HEK293 (cell line): ENCODE measurements at regions not wholly inside any gene's neighbourhood (a gene's known extent, or its start where the extent isn't known, plus 50 kb on each side); places are given as distances from the start of the nearest gene placed in this dataset.

Source experiments
- CTCF ChIA-PET: fragments of 350-600 bp; formaldehyde crosslinking; extraction: SDS; loops from one replicate; lab custom pipeline; 2021; ENCODE audit warnings: antibody characterized with exemption; lab: Yijun Ruan, JAX
- POLR2A ChIA-PET: fragments of 300-600 bp; formaldehyde crosslinking; extraction: SDS; loops from one replicate; lab custom pipeline; 2020; ENCODE audit warnings: antibody characterized with exemption, inconsistent platforms; lab: Yijun Ruan, JAX
- H3K27ac ChIP-seq: fragments of 200-500 bp; sonication (Bioruptor generic); 2 replicates; pipeline ENCODE4 v1.5.1; 2014; ENCODE audit warnings: low read depth, low read length, control low read depth, inconsistent platforms; ENCODE audit errors: extremely low read depth
- H3K36me3 ChIP-seq, 2 experiments: fragments of 200-500 bp in 1 of 2; sonication (Bioruptor generic) in 1 of 2; 1 replicate in 1 of 2; 2 replicates in 1 of 2; pipeline ENCODE4 v1.5.1; 2014 to 2017; ENCODE audit warnings: inconsistent platforms in 2 of 2, low read length in 2 of 2; ENCODE audit not compliant: control insufficient read depth in 2 of 2, insufficient read depth in 1 of 2
- H3K4me1 ChIP-seq: fragments of 200-500 bp; sonication (Bioruptor generic); 2 replicates; pipeline ENCODE4 v1.5.1; 2014; ENCODE audit warnings: mild to moderate bottlenecking, low read length, inconsistent platforms; ENCODE audit not compliant: control insufficient read depth, insufficient read depth
- H3K4me3 ChIP-seq: 2 replicates; pipeline ENCODE4 v1.5.1; 2011; ENCODE audit warnings: low read depth, mild to moderate bottlenecking, control low read depth, low read length, moderate library complexity
- H3K9me3 ChIP-seq: fragments of 200-500 bp; sonication (Bioruptor generic); 2 replicates; pipeline ENCODE4 v1.5.1; 2014; ENCODE audit warnings: low read depth, low read length, inconsistent platforms; ENCODE audit not compliant: control insufficient read depth, insufficient read depth
- ATF2 ChIP-seq: fragments of 450-650 bp; formaldehyde crosslinking; IDR thresholded peaks from 2 replicates; pipeline ENCODE4 v1.5.1; 2016; ENCODE audit warnings: missing biosample characterization, missing genetic modification characterization, low read depth
- EGR2 ChIP-seq: fragments of 450-650 bp; formaldehyde crosslinking; IDR thresholded peaks from 2 replicates; pipeline ENCODE4 v1.5.1; 2016; ENCODE audit warnings: low read depth, missing biosample characterization, missing genetic modification characterization
- GLI4 ChIP-seq: fragments of 450-650 bp; formaldehyde crosslinking; IDR thresholded peaks from 2 replicates; pipeline ENCODE4 v1.5.1; 2016; ENCODE audit warnings: missing biosample characterization, missing genetic modification characterization
- HOXA7 ChIP-seq: sonication (generic); formaldehyde crosslinking; IDR thresholded peaks from 2 replicates; pipeline ENCODE4 v1.8.1; 2022; ENCODE audit warnings: missing genetic modification reagents, borderline replicate concordance
- SALL2 ChIP-seq: fragments of 450-650 bp; formaldehyde crosslinking; IDR thresholded peaks from 2 replicates; pipeline ENCODE4 v1.5.0; 2017; ENCODE audit warnings: missing biosample characterization, mild to moderate bottlenecking, missing genetic modification characterization, borderline replicate concordance
- WT1 ChIP-seq: fragments of 450-650 bp; formaldehyde crosslinking; IDR thresholded peaks from 2 replicates; pipeline ENCODE4 v1.5.1; 2016; ENCODE audit warnings: missing biosample characterization, missing genetic modification characterization
- ZFHX2 ChIP-seq: fragments of 450-650 bp; formaldehyde crosslinking; conservative IDR thresholded peaks from 2 replicates; pipeline ENCODE4 v1.5.1; 2016; ENCODE audit warnings: missing biosample characterization, missing genetic modification characterization
- ZNF112 ChIP-seq: fragments of 450-650 bp; formaldehyde crosslinking; IDR thresholded peaks from 2 replicates; pipeline ENCODE4 v1.5.0; 2017; ENCODE audit warnings: missing biosample characterization, missing genetic modification characterization
- ZNF169 ChIP-seq: fragments of 450-650 bp; formaldehyde crosslinking; IDR thresholded peaks from 2 replicates; pipeline ENCODE4 v1.5.1; 2016; ENCODE audit warnings: missing biosample characterization, missing genetic modification characterization
- ZNF175 ChIP-seq: fragments of 450-650 bp; formaldehyde crosslinking; IDR thresholded peaks from 2 replicates; pipeline ENCODE4 v1.5.1; 2016; ENCODE audit warnings: missing biosample characterization, missing genetic modification characterization
- ZNF19 ChIP-seq: fragments of 450-650 bp; formaldehyde crosslinking; IDR thresholded peaks from 2 replicates; pipeline ENCODE4; 2016; ENCODE audit warnings: missing biosample characterization, missing genetic modification characterization, low read depth
- ZNF426 ChIP-seq: fragments of 450-650 bp; formaldehyde crosslinking; IDR thresholded peaks from 2 replicates; pipeline ENCODE4 v1.5.1; 2017; ENCODE audit warnings: missing biosample characterization, missing genetic modification characterization, mild to moderate bottlenecking, inconsistent platforms, moderate library complexity
- ZNF473 ChIP-seq: fragments of 450-650 bp; formaldehyde crosslinking; IDR thresholded peaks from 2 replicates; pipeline ENCODE4 v1.5.1; 2017; ENCODE audit warnings: missing biosample characterization, missing genetic modification characterization
- ZNF514 ChIP-seq: fragments of 450-650 bp; formaldehyde crosslinking; IDR thresholded peaks from 2 replicates; pipeline ENCODE4 v1.5.1; 2016; ENCODE audit warnings: missing biosample characterization, missing genetic modification characterization
- ZNF518A ChIP-seq: fragments of 450-650 bp; formaldehyde crosslinking; conservative IDR thresholded peaks from 2 replicates; pipeline ENCODE4 v1.5.1; 2016; ENCODE audit warnings: low read depth, missing biosample characterization, missing genetic modification characterization
- ZNF596 ChIP-seq: fragments of 450-650 bp; IDR thresholded peaks from 2 replicates; pipeline ENCODE4 v1.5.0; 2018; ENCODE audit warnings: missing biosample characterization, mild to moderate bottlenecking, missing genetic modification characterization, moderate library complexity
- ZNF600 ChIP-seq: fragments of 450-650 bp; formaldehyde crosslinking; IDR thresholded peaks from 2 replicates; pipeline ENCODE4 v1.5.1; 2016; ENCODE audit warnings: missing biosample characterization, missing genetic modification characterization
- ZNF624 ChIP-seq: fragments of 450-650 bp; formaldehyde crosslinking; IDR thresholded peaks from 2 replicates; pipeline ENCODE4 v1.5.1; 2017; ENCODE audit warnings: missing biosample characterization, missing genetic modification characterization
- ZNF654 ChIP-seq: fragments of 450-650 bp; formaldehyde crosslinking; IDR thresholded peaks from 2 replicates; pipeline ENCODE4 v1.5.1; 2016; ENCODE audit warnings: low read depth, missing biosample characterization, missing genetic modification characterization
- ZNF677 ChIP-seq: fragments of 450-650 bp; IDR thresholded peaks from 2 replicates; pipeline ENCODE4 v1.5.0; 2018; ENCODE audit warnings: missing biosample characterization, mild to moderate bottlenecking, missing genetic modification characterization, moderate library complexity
- ZNF776 ChIP-seq: fragments of 450-650 bp; formaldehyde crosslinking; IDR thresholded peaks from 2 replicates; pipeline ENCODE4 v1.5.0; 2017; ENCODE audit warnings: missing biosample characterization, missing genetic modification characterization, borderline replicate concordance
- ZSCAN5A ChIP-seq: fragments of 450-650 bp; formaldehyde crosslinking; IDR thresholded peaks from 2 replicates; pipeline ENCODE4 v1.5.1; 2016; ENCODE audit warnings: missing biosample characterization, missing genetic modification characterization
- TF ChIP-seq, protein P1 (sequence below): sonication (generic); formaldehyde crosslinking; IDR thresholded peaks from 2 replicates; pipeline ENCODE4 v1.8.1; 2022; ENCODE audit warnings: mild to moderate bottlenecking, moderate library complexity, missing genetic modification reagents
- TF ChIP-seq, protein P2 (sequence below): fragments of 450-650 bp; formaldehyde crosslinking; IDR thresholded peaks from 2 replicates; pipeline ENCODE4 v1.5.1; 2016; ENCODE audit warnings: missing biosample characterization, missing genetic modification characterization

DNA sequence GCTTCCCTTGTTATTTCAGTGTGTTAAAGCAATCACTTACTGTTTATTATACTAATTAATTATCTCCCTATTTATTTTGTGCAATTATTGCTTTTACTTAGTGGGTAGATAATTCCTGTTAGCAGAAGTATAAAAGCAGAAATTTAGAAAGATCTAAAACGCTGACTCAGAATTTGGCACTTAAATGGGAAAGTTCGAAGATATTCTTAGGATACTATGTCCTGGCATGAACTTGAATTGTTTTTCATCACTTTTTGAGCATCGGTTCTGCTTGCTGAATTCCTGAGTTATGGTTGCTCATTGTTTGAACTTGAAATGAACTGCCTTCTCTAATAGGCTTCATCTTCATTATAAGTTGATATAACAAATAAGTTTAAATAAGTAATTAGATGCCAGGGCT lies 325.4 kb downstream of the JRKL start:
- Histone ChIP-seq H3K9me3 (no peaks in the 10 kb centered on the region), H3K4me3 (no peak overlapping the region)
- POLR2A ChIA-PET = no interaction called here
- TF ChIP-seq ATF2 (tag by site-specific recombination) = no peak
- no peak for TF ChIP-seq ZNF175 (tag by site-specific recombination)
- TF ChIP-seq ZNF624 (tag by site-specific recombination) = no peak
- TF ChIP-seq ZNF596 (tag by site-specific recombination) = no peak
- TF ChIP-seq ZNF518A = no peak
- TF ChIP-seq HOXA7 (CRISPR knock-in tag) = no peak
- no peak for TF ChIP-seq ZNF473 (tag by site-specific recombination)
- TF ChIP-seq ZNF19 (tag by site-specific recombination) = no peak
- no peak for TF ChIP-seq ZNF426 (tag by site-specific recombination)
- TF ChIP-seq ZNF600 = no peak
- TF ChIP-seq ZNF677 (tag by site-specific recombination) = no peak
- TF ChIP-seq ZFHX2 = no peak
- no peak for TF ChIP-seq ZNF514
- TF ChIP-seq, protein P1, sequence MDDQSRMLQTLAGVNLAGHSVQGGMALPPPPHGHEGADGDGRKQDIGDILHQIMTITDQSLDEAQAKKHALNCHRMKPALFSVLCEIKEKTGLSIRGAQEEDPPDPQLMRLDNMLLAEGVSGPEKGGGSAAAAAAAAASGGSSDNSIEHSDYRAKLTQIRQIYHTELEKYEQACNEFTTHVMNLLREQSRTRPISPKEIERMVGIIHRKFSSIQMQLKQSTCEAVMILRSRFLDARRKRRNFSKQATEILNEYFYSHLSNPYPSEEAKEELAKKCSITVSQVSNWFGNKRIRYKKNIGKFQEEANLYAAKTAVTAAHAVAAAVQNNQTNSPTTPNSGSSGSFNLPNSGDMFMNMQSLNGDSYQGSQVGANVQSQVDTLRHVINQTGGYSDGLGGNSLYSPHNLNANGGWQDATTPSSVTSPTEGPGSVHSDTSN (CRISPR knock-in tag) = no peak
- no peak for TF ChIP-seq ZNF654
- TF ChIP-seq ZNF169 = no peak
- TF ChIP-seq GLI4 (tag by site-specific recombination) = no peak
- TF ChIP-seq WT1 (tag by site-specific recombination) = no peak
- TF ChIP-seq ZNF776 (tag by site-specific recombination) = no peak
- TF ChIP-seq, all 188 proteins: peak for 0
- no peaks in the 10 kb centered on the region for H3K36me3 ChIP-seq
- CTCF ChIA-PET = no interaction called here
- no peaks in the 10 kb centered on the region for H3K4me1 ChIP-seq
- H3K27ac ChIP-seq = no peak overlapping the region

DNA sequence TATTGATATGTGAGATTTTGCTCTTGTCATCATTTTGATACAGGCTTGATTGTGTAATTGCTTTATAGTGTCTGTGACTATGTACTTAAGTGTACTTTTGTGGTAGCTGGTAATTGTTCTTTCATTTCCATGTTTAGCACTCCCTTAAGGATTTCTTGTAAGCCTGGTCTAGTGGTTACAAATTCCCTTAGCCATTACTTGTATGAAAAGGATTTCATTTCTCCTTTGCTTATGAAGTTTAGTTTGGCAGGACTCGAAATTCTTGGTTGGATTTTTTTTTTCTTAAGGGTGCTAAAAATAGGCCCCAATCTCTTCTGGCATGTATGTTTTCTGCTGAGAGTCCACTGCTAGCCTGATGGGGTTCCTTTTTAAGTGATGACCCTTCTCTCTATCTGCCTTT lies 346.8 kb downstream of the JRKL start:
- ChIA-PET POLR2A (no interaction called here), CTCF (no interaction called here)
- Histone ChIP-seq H3K9me3 (no peaks in the 10 kb centered on the region), H3K4me3 (no peak overlapping the region), H3K4me1 (no peaks in the 10 kb centered on the region), H3K27ac (no peak overlapping the region), H3K36me3 (no peaks in the 10 kb centered on the region)
- TF ChIP-seq ZNF112 (no peak), ZSCAN5A (tag by site-specific recombination) (no peak), SALL2 (tag by site-specific recombination) (no peak), EGR2 (no peak)
- TF ChIP-seq, protein P2, sequence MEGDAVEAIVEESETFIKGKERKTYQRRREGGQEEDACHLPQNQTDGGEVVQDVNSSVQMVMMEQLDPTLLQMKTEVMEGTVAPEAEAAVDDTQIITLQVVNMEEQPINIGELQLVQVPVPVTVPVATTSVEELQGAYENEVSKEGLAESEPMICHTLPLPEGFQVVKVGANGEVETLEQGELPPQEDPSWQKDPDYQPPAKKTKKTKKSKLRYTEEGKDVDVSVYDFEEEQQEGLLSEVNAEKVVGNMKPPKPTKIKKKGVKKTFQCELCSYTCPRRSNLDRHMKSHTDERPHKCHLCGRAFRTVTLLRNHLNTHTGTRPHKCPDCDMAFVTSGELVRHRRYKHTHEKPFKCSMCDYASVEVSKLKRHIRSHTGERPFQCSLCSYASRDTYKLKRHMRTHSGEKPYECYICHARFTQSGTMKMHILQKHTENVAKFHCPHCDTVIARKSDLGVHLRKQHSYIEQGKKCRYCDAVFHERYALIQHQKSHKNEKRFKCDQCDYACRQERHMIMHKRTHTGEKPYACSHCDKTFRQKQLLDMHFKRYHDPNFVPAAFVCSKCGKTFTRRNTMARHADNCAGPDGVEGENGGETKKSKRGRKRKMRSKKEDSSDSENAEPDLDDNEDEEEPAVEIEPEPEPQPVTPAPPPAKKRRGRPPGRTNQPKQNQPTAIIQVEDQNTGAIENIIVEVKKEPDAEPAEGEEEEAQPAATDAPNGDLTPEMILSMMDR (tag by site-specific recombination) = no peak
